ENCODE measurements at regions not wholly inside any gene's neighbourhood (a gene's known extent, or its start where the extent isn't known, plus 50 kb on each side); places are given as distances from the start of the nearest gene placed in this dataset.

GRCh38 chr1:228902781-228903433 lies 167.6 kb downstream of the RHOU start:
- TF ChIP-seq POLR2A (IDR thresholded peaks at IDR 0.05), result no peak
- no peak for TF ChIP-seq CTCF (IDR thresholded peaks at IDR 0.05)
- 43 to 44% methylated on average over 13 of the region's 13 CpGs for WGBS, 2 donors
- intact Hi-C loops (cut with DNase I; ENCODE audit: low total_unique reads), result no loop called here

DNA sequence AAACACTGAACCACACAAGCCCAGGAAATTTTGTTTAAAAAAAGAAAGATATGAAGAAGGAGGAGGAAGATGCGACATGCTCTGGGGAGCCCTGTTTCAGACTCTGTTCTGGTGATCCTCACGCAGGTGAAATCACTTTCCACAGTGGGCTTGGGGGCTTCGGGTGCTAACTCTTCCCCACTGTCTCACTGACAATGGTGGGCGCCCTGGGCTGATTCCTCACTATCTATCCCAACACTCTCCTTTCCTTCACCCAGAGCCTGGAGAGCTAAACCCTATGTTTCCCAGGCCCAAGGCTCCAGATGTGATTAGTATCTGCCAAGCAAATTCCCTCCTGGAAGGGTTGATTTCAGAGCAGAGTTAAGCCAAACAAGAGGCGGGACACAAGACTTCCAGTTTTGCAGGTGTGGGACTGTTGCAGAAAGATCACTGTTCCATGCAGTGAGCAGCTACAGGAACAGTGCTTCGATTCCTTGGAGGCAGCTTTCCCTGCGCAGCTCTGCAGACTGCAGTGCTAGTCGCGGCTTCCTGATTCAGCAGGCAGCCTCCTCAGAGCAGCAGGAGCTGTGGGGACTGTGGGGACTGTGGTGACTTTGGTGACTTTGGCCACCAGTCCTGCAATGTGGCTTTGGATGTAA lies 168.3 kb downstream of the RHOU start:
- DNase-seq (ENCODE audit: low spot score in 2 of 2), result no peak
- intact Hi-C loops (cut with DNase I; ENCODE audit: low total_unique reads), result no loop called here
- 58 to 67% methylated on average over 9 of the region's 9 CpGs for WGBS, 2 donors
- no peak overlapping the region for H3K4me3 ChIP-seq (ENCODE audit: low read depth, poor library complexity, severe bottlenecking)
- TF ChIP-seq CTCF (IDR thresholded peaks at IDR 0.05), result no peak
- TF ChIP-seq POLR2A (IDR thresholded peaks at IDR 0.05), result no peak

More at GRCh38 chr1:228902781-228903433, 167.6 kb downstream of the RHOU start:
- H3K4me3 ChIP-seq (ENCODE audit: low read depth, poor library complexity, severe bottlenecking), result no peak overlapping the region
- peak; percentile 87 to 96 for DNase-seq (ENCODE audit: low spot score in 2 of 2)

DNA sequence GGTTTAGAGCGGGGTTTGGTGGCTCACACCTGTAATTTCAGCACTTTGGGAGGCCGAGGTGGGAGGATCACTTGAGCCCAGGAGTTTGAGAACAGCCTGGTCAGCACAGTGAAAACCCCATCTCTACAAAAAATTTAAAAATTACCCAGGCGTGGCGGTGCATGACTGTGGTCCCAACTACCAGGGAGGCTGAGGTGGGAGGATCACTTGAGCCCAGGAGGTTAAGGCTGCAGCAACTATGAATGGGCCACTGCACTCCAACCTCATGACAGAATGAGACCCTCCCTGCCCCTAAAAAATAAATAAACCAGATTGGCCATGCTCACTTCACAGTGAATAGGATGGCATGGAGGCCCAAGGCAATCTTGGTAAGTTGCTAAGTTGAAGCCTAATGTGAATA lies 168.9 kb downstream of the RHOU start:
- DNase-seq (ENCODE audit: low spot score in 2 of 2), result no peak
- no peak for TF ChIP-seq CTCF (IDR thresholded peaks at IDR 0.05)
- TF ChIP-seq POLR2A (IDR thresholded peaks at IDR 0.05), result no peak
- intact Hi-C loops (cut with DNase I; ENCODE audit: low total_unique reads), result no loop called here
- no peak overlapping the region for H3K4me3 ChIP-seq (ENCODE audit: low read depth, poor library complexity, severe bottlenecking)
- WGBS, 2 donors, result 95 to 96% methylated on average over 4 of the region's 4 CpGs

DNA sequence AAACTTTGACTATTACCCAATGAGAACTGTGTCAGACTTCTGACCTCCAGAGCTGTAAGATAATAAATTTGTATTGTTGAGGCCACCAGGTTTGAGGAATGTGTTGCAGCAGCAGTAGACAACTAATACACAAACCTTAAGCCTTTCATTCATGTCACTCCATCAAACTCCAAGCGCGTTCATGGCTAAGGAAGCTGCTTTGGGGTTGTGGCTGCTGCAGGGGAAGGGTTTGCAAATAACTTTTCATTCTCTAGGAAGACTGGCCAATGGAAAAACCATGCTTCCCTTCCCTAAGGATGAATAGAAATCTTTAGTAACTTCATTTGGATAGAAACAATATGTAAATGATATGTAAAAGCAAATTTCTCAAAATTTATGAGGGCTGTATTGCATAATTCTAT lies 170.4 kb downstream of the RHOU start:
- TF ChIP-seq CTCF (IDR thresholded peaks at IDR 0.05), result no peak
- TF ChIP-seq POLR2A (IDR thresholded peaks at IDR 0.05), result no peak
- DNase-seq (ENCODE audit: low spot score in 2 of 2), result no peak
- WGBS, 2 donors, result 94 to 96% methylated on average over 2 of the region's 2 CpGs
- intact Hi-C loops (cut with DNase I; ENCODE audit: low total_unique reads), result no loop called here
- no peak overlapping the region for H3K4me3 ChIP-seq (ENCODE audit: low read depth, poor library complexity, severe bottlenecking)

DNA sequence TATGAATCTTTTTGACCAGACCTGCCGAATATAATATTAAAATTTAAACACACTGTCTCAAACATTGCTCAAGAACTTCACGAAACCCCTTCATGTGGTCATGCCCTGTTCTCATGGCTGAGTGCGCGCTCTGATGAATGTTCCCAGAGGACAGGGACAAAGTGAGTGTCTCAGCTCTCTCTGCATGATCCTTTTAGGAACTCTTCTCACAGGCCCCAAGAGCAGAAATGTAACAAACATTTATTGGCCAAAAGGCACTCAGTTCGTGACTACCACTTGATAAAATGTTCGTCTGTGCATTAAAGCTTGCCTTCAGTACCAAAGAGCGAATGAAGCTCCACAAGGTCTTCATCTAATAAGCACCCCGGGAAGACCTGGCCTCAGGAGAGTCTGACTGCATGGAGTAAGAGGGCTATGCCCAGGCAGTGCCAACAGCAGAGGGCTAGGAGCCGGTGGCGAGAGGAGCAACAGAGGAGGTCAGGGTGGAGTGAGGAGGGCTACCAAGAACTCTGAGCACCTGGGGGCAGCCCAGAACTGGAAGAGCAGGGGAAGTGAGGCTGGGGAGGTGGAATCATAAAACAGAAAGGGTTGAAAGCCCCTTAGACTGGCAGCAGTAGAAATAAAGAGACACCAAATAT lies 171.1 kb downstream of the RHOU start:
- DNase-seq (ENCODE audit: low spot score in 2 of 2), result no peak
- no peak overlapping the region for H3K4me3 ChIP-seq (ENCODE audit: low read depth, poor library complexity, severe bottlenecking)
- WGBS, 2 donors, result 95% methylated on average over 10 of the region's 10 CpGs
- intact Hi-C loops (cut with DNase I; ENCODE audit: low total_unique reads), result no loop called here
- TF ChIP-seq CTCF (IDR thresholded peaks at IDR 0.05) (no peak), POLR2A (IDR thresholded peaks at IDR 0.05) (no peak)
